CD14-positive monocyte (primary cell): ENCODE measurements at regions not wholly inside any gene's neighbourhood (a gene's known extent, or its start where the extent isn't known, plus 50 kb on each side); places are given as distances from the start of the nearest gene placed in this dataset.

Source experiments
- DNase-seq, 3 donors: peaks; one replicate each; pipeline ENCODE4 v3.0.0-alpha.2; 2011 to 2022
- H2AFZ ChIP-seq: 2 replicates; pipeline ENCODE4 v1.6.0; 2012; ENCODE audit warnings: mild to moderate bottlenecking, low read depth, low read length, inconsistent platforms; ENCODE audit not compliant: insufficient read depth, poor library complexity, severe bottlenecking
- H3K27ac ChIP-seq, 2 donors: 1 replicate in 1 of 2; 2 replicates in 1 of 2; pipeline ENCODE4 v1.5.1; 2012 to 2013; ENCODE audit warnings: low read length in 2 of 2, control low read depth in 1 of 2, inconsistent platforms in 1 of 2, low read depth in 1 of 2, mild to moderate bottlenecking in 1 of 2
- H3K27me3 ChIP-seq, 2 donors: one replicate each; pipeline versions ENCODE4 v1.6.0 to v1.6.1; 2011 to 2013; ENCODE audit warnings: low read length in 2 of 2; ENCODE audit not compliant: control insufficient read depth in 2 of 2, insufficient read depth in 2 of 2
- H3K36me3 ChIP-seq, 2 donors: replicated peaks in 1 of 2; 1 replicate in 1 of 2; 2 replicates in 1 of 2; pipeline versions ENCODE4 v1.5.1 to v1.6.1; 2012 to 2013; ENCODE audit warnings: low read length in 2 of 2, control low read depth in 1 of 2, inconsistent platforms in 1 of 2, mild to moderate bottlenecking in 1 of 2; ENCODE audit not compliant: insufficient read depth in 2 of 2, control insufficient read depth in 1 of 2
- H3K4me1 ChIP-seq, 2 donors: 1 replicate in 1 of 2; 2 replicates in 1 of 2; pipeline versions ENCODE4 v1.5.1 to v1.6.1; 2012 to 2013; ENCODE audit warnings: low read length in 2 of 2, control low read depth in 1 of 2, inconsistent platforms in 1 of 2, mild to moderate bottlenecking in 1 of 2, moderate library complexity in 1 of 2; ENCODE audit not compliant: insufficient read depth in 2 of 2, control insufficient read depth in 1 of 2
- H3K4me2 ChIP-seq: replicated peaks from 2 replicates; pipeline ENCODE3; 2012; ENCODE audit warnings: low read length, moderate library complexity, mild to moderate bottlenecking; ENCODE audit not compliant: poor library complexity, severe bottlenecking; ENCODE audit errors: extremely low read depth
- H3K4me3 ChIP-seq, 3 experiments: fragments of 200-600 bp in 1 of 3; sonication (generic) in 1 of 3; replicated peaks in 1 of 3; 1 replicate in 2 of 3; 2 replicates in 1 of 3; pipeline ENCODE4 v1.5.1; 2011 to 2013; ENCODE audit warnings: low read length in 3 of 3, mild to moderate bottlenecking in 3 of 3, control low read depth in 2 of 3, low read depth in 2 of 3, inconsistent platforms in 1 of 3, moderate library complexity in 1 of 3
- H3K79me2 ChIP-seq: 2 replicates; pipeline ENCODE4 v1.6.0; 2012; ENCODE audit warnings: mild to moderate bottlenecking, control low read depth, inconsistent platforms, low read length, moderate library complexity; ENCODE audit not compliant: insufficient read depth
- H3K9ac ChIP-seq: 2 replicates; pipeline ENCODE4 v1.6.0; 2017; ENCODE audit warnings: low read length, mild to moderate bottlenecking; ENCODE audit not compliant: insufficient read depth, poor library complexity, severe bottlenecking
- H3K9me3 ChIP-seq, 2 donors: replicated peaks in 1 of 2; 1 replicate in 1 of 2; 2 replicates in 1 of 2; pipeline versions ENCODE4 v1.5.1 to v1.6.1; 2012 to 2013; ENCODE audit warnings: low read length in 2 of 2, control low read depth in 1 of 2; ENCODE audit not compliant: control insufficient read depth in 1 of 2, insufficient read depth in 1 of 2
- H4K20me1 ChIP-seq: 2 replicates; pipeline ENCODE4 v1.6.0; 2012; ENCODE audit warnings: mild to moderate bottlenecking, low read length, control low read depth, moderate library complexity; ENCODE audit not compliant: insufficient read depth
- H3K27ac Mint-ChIP-seq, 7 donors: one replicate each; pipeline ENCODE4 v1.8.0; 2020; ENCODE audit warnings: mild to moderate bottlenecking in 7 of 7, mixed read lengths in 7 of 7, moderate library complexity in 6 of 7, inconsistent platforms in 2 of 7
- H3K27me3 Mint-ChIP-seq, 3 donors: one replicate each; pipeline ENCODE4 v1.8.0; 2021 to 2022; ENCODE audit warnings: low read depth in 3 of 3, mild to moderate bottlenecking in 3 of 3, mixed read lengths in 3 of 3, moderate library complexity in 3 of 3, inconsistent platforms in 1 of 3
- H3K36me3 Mint-ChIP-seq, 2 donors: one replicate each; pipeline ENCODE4 v1.8.0; 2020; ENCODE audit warnings: mixed read lengths in 2 of 2, inconsistent platforms in 1 of 2, mild to moderate bottlenecking in 1 of 2
- H3K4me1 Mint-ChIP-seq: one replicate; pipeline ENCODE4 v1.8.0; 2020; ENCODE audit warnings: mild to moderate bottlenecking, mixed read lengths
- H3K4me3 Mint-ChIP-seq, 2 donors: one replicate each; pipeline ENCODE4 v1.8.0; 2020; ENCODE audit warnings: mild to moderate bottlenecking in 2 of 2, mixed read lengths in 2 of 2, moderate library complexity in 1 of 2
- H3K9me3 Mint-ChIP-seq, 7 donors: one replicate each; pipeline ENCODE4 v1.8.0; 2020 to 2022; ENCODE audit warnings: mixed read lengths in 7 of 7, mild to moderate bottlenecking in 6 of 7, moderate library complexity in 6 of 7, inconsistent platforms in 2 of 7
- CTCF ChIP-seq: fragments of 200-600 bp; IDR thresholded peaks from one replicate; pipeline ENCODE4 v1.8.0; 2022; ENCODE audit warnings: antibody characterized with exemption, mild to moderate bottlenecking
- WGBS: methylation state at CpG from one replicate; pipeline ENCODE4 v1.1.5; 2013; ENCODE audit warnings: missing lambda C conversion rate; ENCODE audit not compliant: insufficient coverage; 5-methylcytosine and 5-hydroxymethylcytosine counted together
- intact Hi-C, 2 donors: fragments of 100-400 bp; cut with micrococcal nuclease; formaldehyde crosslinking; loops; one replicate each; pipeline versions ENCODE4 v1.15.0 to v1.15.1; 2023

- no peaks in the 10 kb centered on the region for H3K4me1 Mint-ChIP-seq
- no peak overlapping the region for H3K9ac ChIP-seq
- H3K27me3 ChIP-seq: no peaks in the 10 kb centered on the region
- WGBS: no CpG with 5 or more reads among the region's 3 CpGs
- peaks cover 0 to 4% of the 10 kb centered on the region in 2 donors for H3K9me3 ChIP-seq
- H3K9me3 Mint-ChIP-seq: peaks cover 0 to 8% (median 2%) of the 10 kb centered on the region in 7 donors
- H2AFZ ChIP-seq: no peak overlapping the region
- H3K4me1 ChIP-seq: no peaks in the 10 kb centered on the region
- no peak overlapping the region for H3K4me3 ChIP-seq
- H3K27me3 Mint-ChIP-seq: no peaks in the 10 kb centered on the region
- no peaks in the 10 kb centered on the region for H3K36me3 Mint-ChIP-seq
- DNase-seq: no peak
- H3K27ac ChIP-seq: no peak overlapping the region
- TF ChIP-seq CTCF: no peak
- H3K79me2 ChIP-seq: no peaks in the 10 kb centered on the region
- intact Hi-C loops: no loop called here
- H3K4me3 Mint-ChIP-seq: no peak overlapping the region
- no peaks in the 10 kb centered on the region for H4K20me1 ChIP-seq
- no peak overlapping the region for H3K27ac Mint-ChIP-seq
- no peaks in the 10 kb centered on the region for H3K36me3 ChIP-seq
- H3K4me2 ChIP-seq: no peak overlapping the region
Measured at GRCh38 chr13:59157181-59157580, 1006.5 kb downstream of the DIAPH3 start.

- no peaks in the 10 kb centered on the region for H3K36me3 ChIP-seq
- no peak overlapping the region for H3K4me3 Mint-ChIP-seq
- H3K4me2 ChIP-seq: no peak overlapping the region
- no peaks in the 10 kb centered on the region for H3K4me1 ChIP-seq
- H3K27me3 ChIP-seq: no peaks in the 10 kb centered on the region
- no peak overlapping the region for H2AFZ ChIP-seq
- no peaks in the 10 kb centered on the region for H4K20me1 ChIP-seq
- H3K9me3 Mint-ChIP-seq: peaks cover 0 to 7% (median 4%) of the 10 kb centered on the region in 7 donors
- H3K27ac ChIP-seq: no peak overlapping the region
- TF ChIP-seq CTCF: no peak
- H3K27ac Mint-ChIP-seq: no peak overlapping the region
- H3K27me3 Mint-ChIP-seq: no peaks in the 10 kb centered on the region
- H3K9ac ChIP-seq: no peak overlapping the region
- H3K36me3 Mint-ChIP-seq: no peaks in the 10 kb centered on the region
- no peaks in the 10 kb centered on the region for H3K4me1 Mint-ChIP-seq
- intact Hi-C loops: no loop called here
- no peak for DNase-seq
- peaks cover 6 to 18% of the 10 kb centered on the region in 2 donors for H3K9me3 ChIP-seq
- no peaks in the 10 kb centered on the region for H3K79me2 ChIP-seq
- no peak overlapping the region for H3K4me3 ChIP-seq
Measured at GRCh38 chr13:59166174-59166573, 997.6 kb downstream of the DIAPH3 start.
